ENCODE measurements at regions not wholly inside any gene's neighbourhood (a gene's known extent, or its start where the extent isn't known, plus 50 kb on each side); places are given as distances from the start of the nearest gene placed in this dataset.
"Not testable (repeated sequence)": the region's sequence is repeated elsewhere in the genome, so short reads cannot be mapped to it uniquely, and the experiment has no call there.

GRCh38 chr6:27804851-27805250 is 107.3 kb downstream of the OR2B2 start:
- Histone ChIP-seq H3K79me2 (no peaks in the 10 kb centered on the region), H3K4me1 (no peaks in the 10 kb centered on the region), H3K27ac (no peak overlapping the region), H3K9ac (no peak overlapping the region), H3K4me3 (ENCODE audit: low read depth, low read length) (no peak overlapping the region), H3K36me3 (ENCODE audit: control insufficient read depth, insufficient read depth, low read length) (no peaks in the 10 kb centered on the region), H3K9me3 (ENCODE audit: control insufficient read depth, low read length) (no peaks in the 10 kb centered on the region), H2AFZ (no peak overlapping the region), H3K27me3 (ENCODE audit: control insufficient read depth, insufficient read depth, low read length) (no peaks in the 10 kb centered on the region), H3K4me2 (ENCODE audit: low read length) (no peak overlapping the region)
- TF ChIP-seq CTCF (IDR thresholded peaks at IDR 0.05), result no peak

GRCh38 chr6:27800731-27801373 is 111.3 kb downstream of the OR2B2 start:
- no peaks in the 10 kb centered on the region for H3K4me1 ChIP-seq
- no peak overlapping the region for H3K9ac ChIP-seq
- H3K79me2 ChIP-seq, result no peaks in the 10 kb centered on the region
- H3K9me3 ChIP-seq (ENCODE audit: control insufficient read depth, low read length), result no peaks in the 10 kb centered on the region
- H3K27ac ChIP-seq, result no peak overlapping the region
- no peak overlapping the region for H3K4me3 ChIP-seq (ENCODE audit: low read depth, low read length)
- TF ChIP-seq CTCF (IDR thresholded peaks at IDR 0.05), result no peak
- no peak overlapping the region for H3K4me2 ChIP-seq (ENCODE audit: low read length)
- no peaks in the 10 kb centered on the region for H3K27me3 ChIP-seq (ENCODE audit: control insufficient read depth, insufficient read depth, low read length)
- H3K36me3 ChIP-seq (ENCODE audit: control insufficient read depth, insufficient read depth, low read length), result no peaks in the 10 kb centered on the region
- peak overlapping the region; percentile 13 for H2AFZ ChIP-seq

GRCh38 chr6:27797960-27798359 is 114.2 kb downstream of the OR2B2 start:
- no peak overlapping the region for H3K4me2 ChIP-seq (ENCODE audit: low read length)
- no peak overlapping the region for H3K9ac ChIP-seq
- H3K4me3 ChIP-seq (ENCODE audit: low read depth, low read length), result no peak overlapping the region
- no peaks in the 10 kb centered on the region for H3K79me2 ChIP-seq
- no peaks in the 10 kb centered on the region for H3K4me1 ChIP-seq
- no peaks in the 10 kb centered on the region for H3K36me3 ChIP-seq (ENCODE audit: control insufficient read depth, insufficient read depth, low read length)
- no peak for TF ChIP-seq CTCF (IDR thresholded peaks at IDR 0.05)
- no peaks in the 10 kb centered on the region for H3K9me3 ChIP-seq (ENCODE audit: control insufficient read depth, low read length)
- H3K27ac ChIP-seq, result no peak overlapping the region
- H3K27me3 ChIP-seq (ENCODE audit: control insufficient read depth, insufficient read depth, low read length), result no peaks in the 10 kb centered on the region
- no peak overlapping the region for H2AFZ ChIP-seq

- not testable (repeated sequence) for H3K36me3 ChIP-seq (ENCODE audit: control insufficient read depth, insufficient read depth, low read length); H3K79me2 ChIP-seq; H3K4me2 ChIP-seq (ENCODE audit: low read length); H2AFZ ChIP-seq; H3K27ac ChIP-seq; H3K4me1 ChIP-seq; H3K9ac ChIP-seq; H3K9me3 ChIP-seq (ENCODE audit: control insufficient read depth, low read length); H3K27me3 ChIP-seq (ENCODE audit: control insufficient read depth, insufficient read depth, low read length); H3K4me3 ChIP-seq (ENCODE audit: low read depth, low read length)
Measured at GRCh38 chr6:27796736-27797481, 115.3 kb downstream of the OR2B2 start.

- Histone ChIP-seq H3K27ac (no peak overlapping the region), H3K4me1 (no peaks in the 10 kb centered on the region), H3K79me2 (no peaks in the 10 kb centered on the region), H2AFZ (no peak overlapping the region), H3K27me3 (ENCODE audit: control insufficient read depth, insufficient read depth, low read length) (no peaks in the 10 kb centered on the region), H3K9ac (no peak overlapping the region), H3K4me3 (ENCODE audit: low read depth, low read length) (no peak overlapping the region), H3K9me3 (ENCODE audit: control insufficient read depth, low read length) (no peaks in the 10 kb centered on the region), H3K36me3 (ENCODE audit: control insufficient read depth, insufficient read depth, low read length) (no peaks in the 10 kb centered on the region), H3K4me2 (ENCODE audit: low read length) (no peak overlapping the region)
- TF ChIP-seq CTCF (IDR thresholded peaks at IDR 0.05), result peak; percentile 86
Measured at GRCh38 chr6:27795697-27796494, 116.3 kb downstream of the OR2B2 start.
